ENCODE measurements at regions not wholly inside any gene's neighbourhood (a gene's known extent, or its start where the extent isn't known, plus 50 kb on each side); places are given as distances from the start of the nearest gene placed in this dataset.

- no peak for DNase-seq (ENCODE audit: low read depth in 2 of 2)
- no peak overlapping the region for H3K4me3 ChIP-seq (replicated peaks in 1 of 2; ENCODE audit: low read depth in 2 of 2, low read length in 2 of 2)
- TF ChIP-seq CTCF (IDR thresholded peaks at IDR 0.05; ENCODE audit: low read depth, low read length) = no peak
Observed at GRCh38 chr2:30331038-30331437, 99.7 kb downstream of the LBH start.

GRCh38 chr2:30331869-30332268, 100.5 kb downstream of the LBH start:
- TF ChIP-seq CTCF (IDR thresholded peaks at IDR 0.05; ENCODE audit: low read depth, low read length) = no peak
- DNase-seq (ENCODE audit: low read depth in 2 of 2) = no peak

GRCh38 chr2:30332791-30333453, 101.6 kb downstream of the LBH start:
- DNase-seq (ENCODE audit: low read depth in 2 of 2) = no peak
- H3K4me3 ChIP-seq (replicated peaks in 1 of 2; ENCODE audit: low read depth in 2 of 2, low read length in 2 of 2) = no peak overlapping the region
- TF ChIP-seq CTCF (IDR thresholded peaks at IDR 0.05; ENCODE audit: low read depth, low read length) = no peak

More at GRCh38 chr2:30331869-30332268, 100.5 kb downstream of the LBH start:
- no peak overlapping the region for H3K4me3 ChIP-seq (replicated peaks in 1 of 2; ENCODE audit: low read depth in 2 of 2, low read length in 2 of 2)

- no peak overlapping the region for H3K4me3 ChIP-seq (replicated peaks in 1 of 2; ENCODE audit: low read depth in 2 of 2, low read length in 2 of 2)
- no peak for TF ChIP-seq CTCF (IDR thresholded peaks at IDR 0.05; ENCODE audit: low read depth, low read length)
- no peak for DNase-seq (ENCODE audit: low read depth in 2 of 2)
Observed at GRCh38 chr2:30334762-30335363, 103.5 kb downstream of the LBH start.

GRCh38 chr2:30336084-30336483, 104.8 kb downstream of the LBH start:
- TF ChIP-seq CTCF (IDR thresholded peaks at IDR 0.05; ENCODE audit: low read depth, low read length) = no peak
- DNase-seq (ENCODE audit: low read depth in 2 of 2) = no peak
- H3K4me3 ChIP-seq (replicated peaks in 1 of 2; ENCODE audit: low read depth in 2 of 2, low read length in 2 of 2) = no peak overlapping the region

- no peak for TF ChIP-seq CTCF (IDR thresholded peaks at IDR 0.05; ENCODE audit: low read depth, low read length)
- H3K4me3 ChIP-seq (replicated peaks in 1 of 2; ENCODE audit: low read depth in 2 of 2, low read length in 2 of 2) = no peak overlapping the region
- DNase-seq (ENCODE audit: low read depth in 2 of 2) = no peak
Observed at GRCh38 chr2:30336978-30337841, 105.9 kb downstream of the LBH start.

All from cardiac fibroblast (primary cell).